Activated B cell treated with CpG ODN at 0.5 μM for 24 hours (primary cell): ENCODE measurements at regions not wholly inside any gene's neighbourhood (a gene's known extent, or its start where the extent isn't known, plus 50 kb on each side); places are given as distances from the start of the nearest gene placed in this dataset.

ENCODE experiments used
- ATAC-seq: fragments of 200-7000 bp; cut with Tn5 transposase; one replicate; pipeline ENCODE4 v1.10.0; 2021; ENCODE audit warnings: low read depth, mild to moderate bottlenecking, moderate library complexity
- CTCF ChIA-PET: fragments of 350-600 bp; sonication (Branson Sonifier 250); formaldehyde crosslinking; loops from one replicate; lab custom pipeline; 2021; ENCODE audit warnings: antibody characterized with exemption; lab: Charles Lee
- POLR2A ChIA-PET: fragments of 350-600 bp; sonication (Branson Sonifier 250); formaldehyde crosslinking; loops from one replicate; lab custom pipeline; 2021; ENCODE audit warnings: antibody characterized with exemption; lab: Charles Lee
- DNase-seq: peaks from one replicate; pipeline ENCODE4 v3.0.0; 2022
- H3K27ac Mint-ChIP-seq: one replicate; pipeline ENCODE4 v1.8.0; 2020; ENCODE audit warnings: mixed read lengths
- H3K27me3 Mint-ChIP-seq: one replicate; pipeline ENCODE4 v1.8.0; 2021; ENCODE audit warnings: mixed read lengths
- H3K36me3 Mint-ChIP-seq: one replicate; pipeline ENCODE4 v1.8.0; 2021; ENCODE audit warnings: low read depth, mixed read lengths
- H3K4me1 Mint-ChIP-seq: one replicate; pipeline ENCODE4 v1.8.0; 2021; ENCODE audit warnings: mixed read lengths
- H3K4me3 Mint-ChIP-seq: one replicate; pipeline ENCODE4 v1.8.0; 2020; ENCODE audit warnings: mild to moderate bottlenecking, mixed read lengths
- H3K9me3 Mint-ChIP-seq: one replicate; pipeline ENCODE4 v1.8.0; 2020; ENCODE audit warnings: mixed read lengths
- intact Hi-C: fragments of 100-400 bp; cut with micrococcal nuclease; formaldehyde crosslinking; loops from one replicate; pipeline ENCODE4 v1.15.1; 2024
- TF ChIP-seq, protein P1 (sequence below): fragments of 200-600 bp; IDR thresholded peaks from one replicate; pipeline ENCODE4 v1.8.0; 2022; ENCODE audit warnings: antibody characterized with exemption, mild to moderate bottlenecking

- DNase-seq (no peak), ATAC-seq (no peak)
- H3K36me3 Mint-ChIP-seq, result no peaks in the 10 kb centered on the region
- peaks cover 3% of the 10 kb centered on the region for H3K9me3 Mint-ChIP-seq
- H3K27ac Mint-ChIP-seq, result no peak overlapping the region
- no peaks in the 10 kb centered on the region for H3K4me1 Mint-ChIP-seq
- no peak overlapping the region for H3K4me3 Mint-ChIP-seq
- H3K27me3 Mint-ChIP-seq, result peaks cover 20% of the 10 kb centered on the region
- TF ChIP-seq, protein P1, sequence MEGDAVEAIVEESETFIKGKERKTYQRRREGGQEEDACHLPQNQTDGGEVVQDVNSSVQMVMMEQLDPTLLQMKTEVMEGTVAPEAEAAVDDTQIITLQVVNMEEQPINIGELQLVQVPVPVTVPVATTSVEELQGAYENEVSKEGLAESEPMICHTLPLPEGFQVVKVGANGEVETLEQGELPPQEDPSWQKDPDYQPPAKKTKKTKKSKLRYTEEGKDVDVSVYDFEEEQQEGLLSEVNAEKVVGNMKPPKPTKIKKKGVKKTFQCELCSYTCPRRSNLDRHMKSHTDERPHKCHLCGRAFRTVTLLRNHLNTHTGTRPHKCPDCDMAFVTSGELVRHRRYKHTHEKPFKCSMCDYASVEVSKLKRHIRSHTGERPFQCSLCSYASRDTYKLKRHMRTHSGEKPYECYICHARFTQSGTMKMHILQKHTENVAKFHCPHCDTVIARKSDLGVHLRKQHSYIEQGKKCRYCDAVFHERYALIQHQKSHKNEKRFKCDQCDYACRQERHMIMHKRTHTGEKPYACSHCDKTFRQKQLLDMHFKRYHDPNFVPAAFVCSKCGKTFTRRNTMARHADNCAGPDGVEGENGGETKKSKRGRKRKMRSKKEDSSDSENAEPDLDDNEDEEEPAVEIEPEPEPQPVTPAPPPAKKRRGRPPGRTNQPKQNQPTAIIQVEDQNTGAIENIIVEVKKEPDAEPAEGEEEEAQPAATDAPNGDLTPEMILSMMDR, result no peak
- POLR2A ChIA-PET, result no interaction called here
- intact Hi-C loops, result no loop called here
- CTCF ChIA-PET, result no interaction called here
Measured at GRCh38 chr2:65482971-65483370, 50.6 kb upstream of the SPRED2 start.
